Body of pancreas (tissue), 4 donors: ENCODE measurements at regions not wholly inside any gene's neighbourhood (a gene's known extent, or its start where the extent isn't known, plus 50 kb on each side); places are given as distances from the start of the nearest gene placed in this dataset.

Source experiments
- POLR2A ChIP-seq, 3 donors: fragments of 450-650 bp; IDR thresholded peaks; one replicate each; pipeline ENCODE4 v1.6.1; 2016; ENCODE audit warnings: antibody characterized with exemption in 3 of 3, mild to moderate bottlenecking in 2 of 3
- TF ChIP-seq, protein P1 (sequence below), 7 experiments: fragments of 450-650 bp in 4 of 7; fragments of 200-600 bp in 3 of 7; sonication (generic) in 3 of 7; IDR thresholded peaks; one replicate each; pipeline ENCODE4 v1.5.1; 2016 to 2019; ENCODE audit warnings: antibody characterized with exemption in 7 of 7

DNA sequence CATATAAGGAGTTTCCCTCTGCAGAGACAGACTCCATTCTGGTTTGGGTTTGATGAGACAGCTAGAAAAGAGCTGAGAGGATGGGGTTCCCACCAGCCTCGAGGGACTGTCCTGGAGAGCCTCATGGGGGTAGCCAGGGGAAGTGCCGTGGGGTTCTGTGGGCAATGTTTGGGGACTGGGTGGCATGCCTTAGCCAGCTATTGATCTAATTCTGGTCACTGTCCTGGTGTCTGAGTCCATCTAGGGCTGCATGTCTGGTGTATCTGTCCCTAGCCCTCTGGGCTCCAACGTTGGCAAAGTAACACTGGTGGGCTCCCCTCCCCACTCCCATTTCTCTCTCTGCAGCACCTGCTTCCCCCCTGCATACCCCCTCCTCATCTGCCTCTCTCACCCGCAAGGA lies 135.4 kb downstream of the SMIM20 start:
- TF ChIP-seq, protein P1, sequence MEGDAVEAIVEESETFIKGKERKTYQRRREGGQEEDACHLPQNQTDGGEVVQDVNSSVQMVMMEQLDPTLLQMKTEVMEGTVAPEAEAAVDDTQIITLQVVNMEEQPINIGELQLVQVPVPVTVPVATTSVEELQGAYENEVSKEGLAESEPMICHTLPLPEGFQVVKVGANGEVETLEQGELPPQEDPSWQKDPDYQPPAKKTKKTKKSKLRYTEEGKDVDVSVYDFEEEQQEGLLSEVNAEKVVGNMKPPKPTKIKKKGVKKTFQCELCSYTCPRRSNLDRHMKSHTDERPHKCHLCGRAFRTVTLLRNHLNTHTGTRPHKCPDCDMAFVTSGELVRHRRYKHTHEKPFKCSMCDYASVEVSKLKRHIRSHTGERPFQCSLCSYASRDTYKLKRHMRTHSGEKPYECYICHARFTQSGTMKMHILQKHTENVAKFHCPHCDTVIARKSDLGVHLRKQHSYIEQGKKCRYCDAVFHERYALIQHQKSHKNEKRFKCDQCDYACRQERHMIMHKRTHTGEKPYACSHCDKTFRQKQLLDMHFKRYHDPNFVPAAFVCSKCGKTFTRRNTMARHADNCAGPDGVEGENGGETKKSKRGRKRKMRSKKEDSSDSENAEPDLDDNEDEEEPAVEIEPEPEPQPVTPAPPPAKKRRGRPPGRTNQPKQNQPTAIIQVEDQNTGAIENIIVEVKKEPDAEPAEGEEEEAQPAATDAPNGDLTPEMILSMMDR (IDR thresholded peaks at IDR 0.05) = no peak
- no peak for TF ChIP-seq POLR2A (IDR thresholded peaks at IDR 0.05)
